CD14-positive monocyte (primary cell): ENCODE measurements at regions not wholly inside any gene's neighbourhood (a gene's known extent, or its start where the extent isn't known, plus 50 kb on each side); places are given as distances from the start of the nearest gene placed in this dataset.

Experiments
- DNase-seq, 3 donors: peaks; one replicate each; pipeline ENCODE4 v3.0.0-alpha.2; 2011 to 2022
- H2AFZ ChIP-seq: 2 replicates; pipeline ENCODE4 v1.6.0; 2012; ENCODE audit warnings: mild to moderate bottlenecking, low read depth, low read length, inconsistent platforms; ENCODE audit not compliant: insufficient read depth, poor library complexity, severe bottlenecking
- H3K27ac ChIP-seq, 2 donors: 1 replicate in 1 of 2; 2 replicates in 1 of 2; pipeline ENCODE4 v1.5.1; 2012 to 2013; ENCODE audit warnings: low read length in 2 of 2, control low read depth in 1 of 2, inconsistent platforms in 1 of 2, low read depth in 1 of 2, mild to moderate bottlenecking in 1 of 2
- H3K27me3 ChIP-seq, 2 donors: one replicate each; pipeline versions ENCODE4 v1.6.0 to v1.6.1; 2011 to 2013; ENCODE audit warnings: low read length in 2 of 2; ENCODE audit not compliant: control insufficient read depth in 2 of 2, insufficient read depth in 2 of 2
- H3K36me3 ChIP-seq, 2 donors: replicated peaks in 1 of 2; 1 replicate in 1 of 2; 2 replicates in 1 of 2; pipeline versions ENCODE4 v1.5.1 to v1.6.1; 2012 to 2013; ENCODE audit warnings: low read length in 2 of 2, control low read depth in 1 of 2, inconsistent platforms in 1 of 2, mild to moderate bottlenecking in 1 of 2; ENCODE audit not compliant: insufficient read depth in 2 of 2, control insufficient read depth in 1 of 2
- H3K4me1 ChIP-seq, 2 donors: 1 replicate in 1 of 2; 2 replicates in 1 of 2; pipeline versions ENCODE4 v1.5.1 to v1.6.1; 2012 to 2013; ENCODE audit warnings: low read length in 2 of 2, control low read depth in 1 of 2, inconsistent platforms in 1 of 2, mild to moderate bottlenecking in 1 of 2, moderate library complexity in 1 of 2; ENCODE audit not compliant: insufficient read depth in 2 of 2, control insufficient read depth in 1 of 2
- H3K4me2 ChIP-seq: replicated peaks from 2 replicates; pipeline ENCODE3; 2012; ENCODE audit warnings: low read length, moderate library complexity, mild to moderate bottlenecking; ENCODE audit not compliant: poor library complexity, severe bottlenecking; ENCODE audit errors: extremely low read depth
- H3K4me3 ChIP-seq, 3 experiments: fragments of 200-600 bp in 1 of 3; sonication (generic) in 1 of 3; replicated peaks in 1 of 3; 1 replicate in 2 of 3; 2 replicates in 1 of 3; pipeline ENCODE4 v1.5.1; 2011 to 2013; ENCODE audit warnings: low read length in 3 of 3, mild to moderate bottlenecking in 3 of 3, control low read depth in 2 of 3, low read depth in 2 of 3, inconsistent platforms in 1 of 3, moderate library complexity in 1 of 3
- H3K79me2 ChIP-seq: 2 replicates; pipeline ENCODE4 v1.6.0; 2012; ENCODE audit warnings: mild to moderate bottlenecking, control low read depth, inconsistent platforms, low read length, moderate library complexity; ENCODE audit not compliant: insufficient read depth
- H3K9ac ChIP-seq: 2 replicates; pipeline ENCODE4 v1.6.0; 2017; ENCODE audit warnings: low read length, mild to moderate bottlenecking; ENCODE audit not compliant: insufficient read depth, poor library complexity, severe bottlenecking
- H3K9me3 ChIP-seq, 2 donors: replicated peaks in 1 of 2; 1 replicate in 1 of 2; 2 replicates in 1 of 2; pipeline versions ENCODE4 v1.5.1 to v1.6.1; 2012 to 2013; ENCODE audit warnings: low read length in 2 of 2, control low read depth in 1 of 2; ENCODE audit not compliant: control insufficient read depth in 1 of 2, insufficient read depth in 1 of 2
- H4K20me1 ChIP-seq: 2 replicates; pipeline ENCODE4 v1.6.0; 2012; ENCODE audit warnings: mild to moderate bottlenecking, low read length, control low read depth, moderate library complexity; ENCODE audit not compliant: insufficient read depth
- H3K27ac Mint-ChIP-seq, 7 donors: one replicate each; pipeline ENCODE4 v1.8.0; 2020; ENCODE audit warnings: mild to moderate bottlenecking in 7 of 7, mixed read lengths in 7 of 7, moderate library complexity in 6 of 7, inconsistent platforms in 2 of 7
- H3K27me3 Mint-ChIP-seq, 3 donors: one replicate each; pipeline ENCODE4 v1.8.0; 2021 to 2022; ENCODE audit warnings: low read depth in 3 of 3, mild to moderate bottlenecking in 3 of 3, mixed read lengths in 3 of 3, moderate library complexity in 3 of 3, inconsistent platforms in 1 of 3
- H3K36me3 Mint-ChIP-seq, 2 donors: one replicate each; pipeline ENCODE4 v1.8.0; 2020; ENCODE audit warnings: mixed read lengths in 2 of 2, inconsistent platforms in 1 of 2, mild to moderate bottlenecking in 1 of 2
- H3K4me1 Mint-ChIP-seq: one replicate; pipeline ENCODE4 v1.8.0; 2020; ENCODE audit warnings: mild to moderate bottlenecking, mixed read lengths
- H3K4me3 Mint-ChIP-seq, 2 donors: one replicate each; pipeline ENCODE4 v1.8.0; 2020; ENCODE audit warnings: mild to moderate bottlenecking in 2 of 2, mixed read lengths in 2 of 2, moderate library complexity in 1 of 2
- H3K9me3 Mint-ChIP-seq, 7 donors: one replicate each; pipeline ENCODE4 v1.8.0; 2020 to 2022; ENCODE audit warnings: mixed read lengths in 7 of 7, mild to moderate bottlenecking in 6 of 7, moderate library complexity in 6 of 7, inconsistent platforms in 2 of 7
- CTCF ChIP-seq: fragments of 200-600 bp; IDR thresholded peaks from one replicate; pipeline ENCODE4 v1.8.0; 2022; ENCODE audit warnings: antibody characterized with exemption, mild to moderate bottlenecking
- WGBS: methylation state at CpG from one replicate; pipeline ENCODE4 v1.1.5; 2013; ENCODE audit warnings: missing lambda C conversion rate; ENCODE audit not compliant: insufficient coverage; 5-methylcytosine and 5-hydroxymethylcytosine counted together
- intact Hi-C, 2 donors: fragments of 100-400 bp; cut with micrococcal nuclease; formaldehyde crosslinking; loops; one replicate each; pipeline versions ENCODE4 v1.15.0 to v1.15.1; 2023

GRCh38 chr7:16083931-16084330 lies 337.4 kb downstream of the CRPPA start:
- Mint-ChIP-seq H3K4me1 (no peaks in the 10 kb centered on the region), H3K36me3 (no peaks in the 10 kb centered on the region), H3K4me3 (no peak overlapping the region), H3K27me3 (no peaks in the 10 kb centered on the region), H3K27ac (no peak overlapping the region), H3K9me3 (peaks cover 0 to 5% (median 0%) of the 10 kb centered on the region in 7 donors)
- no peak overlapping the region for H3K4me2 ChIP-seq
- no peak for DNase-seq
- no CpG with 5 or more reads among the region's 3 CpGs for WGBS
- H3K9me3 ChIP-seq: no peaks in the 10 kb centered on the region
- no peak overlapping the region for H3K9ac ChIP-seq
- no peaks in the 10 kb centered on the region for H3K79me2 ChIP-seq
- H3K27ac ChIP-seq: no peak overlapping the region
- intact Hi-C loops: no loop called here
- no peaks in the 10 kb centered on the region for H4K20me1 ChIP-seq
- no peak overlapping the region for H3K4me3 ChIP-seq
- H3K36me3 ChIP-seq: no peaks in the 10 kb centered on the region
- TF ChIP-seq CTCF: no peak
- H3K4me1 ChIP-seq: no peaks in the 10 kb centered on the region
- no peak overlapping the region for H2AFZ ChIP-seq
- H3K27me3 ChIP-seq: no peaks in the 10 kb centered on the region

DNA sequence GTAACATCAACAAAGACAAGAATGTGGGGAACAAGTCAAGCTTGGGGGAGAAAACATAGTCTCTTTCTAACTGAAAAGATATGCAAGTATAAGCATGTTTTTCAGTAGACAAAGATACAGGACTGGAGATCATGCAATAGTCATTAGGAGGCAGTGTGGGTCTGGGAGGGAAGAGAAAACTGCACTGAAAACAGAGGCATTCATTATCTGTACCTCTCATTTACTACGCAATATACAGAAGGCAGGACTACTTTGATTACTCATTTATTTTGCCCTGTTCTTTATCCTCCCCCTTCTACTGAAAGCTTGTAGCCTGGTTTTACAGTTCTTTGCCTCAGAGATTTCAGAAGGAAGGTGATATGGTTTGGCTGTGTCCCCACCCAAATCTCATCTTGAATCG lies 341.2 kb downstream of the CRPPA start:
- H3K27me3 ChIP-seq: no peaks in the 10 kb centered on the region
- WGBS: no CpG with 5 or more reads among the region's 2 CpGs
- H3K4me2 ChIP-seq: no peak overlapping the region
- peaks cover 0 to 2% (median 0%) of the 10 kb centered on the region in 3 donors for H3K27me3 Mint-ChIP-seq
- intact Hi-C loops: no loop called here
- no peaks in the 10 kb centered on the region for H3K4me1 Mint-ChIP-seq
- H4K20me1 ChIP-seq: no peaks in the 10 kb centered on the region
- no peak for DNase-seq
- no peak overlapping the region for H3K27ac Mint-ChIP-seq
- no peaks in the 10 kb centered on the region for H3K9me3 ChIP-seq
- H3K4me3 Mint-ChIP-seq: no peak overlapping the region
- H3K36me3 ChIP-seq: no peaks in the 10 kb centered on the region
- H3K9me3 Mint-ChIP-seq: peaks cover 0 to 5% (median 0%) of the 10 kb centered on the region in 7 donors
- H3K4me1 ChIP-seq: no peaks in the 10 kb centered on the region
- H3K9ac ChIP-seq: no peak overlapping the region
- H3K27ac ChIP-seq: no peak overlapping the region
- no peak for TF ChIP-seq CTCF
- no peaks in the 10 kb centered on the region for H3K79me2 ChIP-seq
- no peak overlapping the region for H2AFZ ChIP-seq
- no peaks in the 10 kb centered on the region for H3K36me3 Mint-ChIP-seq
- H3K4me3 ChIP-seq: no peak overlapping the region
